Stomach (tissue), 4 donors: ENCODE measurements at regions not wholly inside any gene's neighbourhood (a gene's known extent, or its start where the extent isn't known, plus 50 kb on each side); places are given as distances from the start of the nearest gene placed in this dataset.

Experiments
- CTCF ChIP-seq, 7 experiments: fragments of 450-650 bp in 4 of 7; fragments of 200-600 bp in 3 of 7; sonication (generic) in 3 of 7; IDR thresholded peaks; one replicate each; pipeline ENCODE4 v1.5.1; 2016 to 2019; ENCODE audit warnings: antibody characterized with exemption in 7 of 7, control low read depth in 2 of 7, mild to moderate bottlenecking in 1 of 7
- EP300 ChIP-seq: sonication (generic); formaldehyde crosslinking; IDR thresholded peaks from one replicate; pipeline ENCODE4 v1.6.1; 2017; ENCODE audit warnings: antibody characterized with exemption
- POLR2A ChIP-seq, 4 donors: fragments of 450-650 bp; IDR thresholded peaks; one replicate each; pipeline ENCODE4 v1.6.1; 2016; ENCODE audit warnings: antibody characterized with exemption in 4 of 4, control low read depth in 2 of 4, mild to moderate bottlenecking in 1 of 4, moderate library complexity in 1 of 4
- POLR2AphosphoS5 ChIP-seq, 3 donors: sonication (generic); formaldehyde crosslinking; IDR thresholded peaks; one replicate each; pipeline ENCODE4 v1.6.1; 2016; ENCODE audit warnings: antibody characterized with exemption in 3 of 3

GRCh38 chr3:151537726-151538125 lies 76.9 kb upstream of the IGSF10 start:
- TF ChIP-seq CTCF (IDR thresholded peaks at IDR 0.05) (no peak), POLR2AphosphoS5 (IDR thresholded peaks at IDR 0.05) (no peak), EP300 (no peak), POLR2A (IDR thresholded peaks at IDR 0.05) (no peak)
